ENCODE measurements at regions not wholly inside any gene's neighbourhood (a gene's known extent, or its start where the extent isn't known, plus 50 kb on each side); places are given as distances from the start of the nearest gene placed in this dataset.

- TF ChIP-seq CTCF (IDR thresholded peaks at IDR 0.05; ENCODE audit: insufficient read depth, low read depth, low read length), result no peak
- TF ChIP-seq EZH2 (IDR thresholded peaks at IDR 0.05; ENCODE audit: insufficient read depth, low read length), result no peak
These were observed 126.2 kb upstream of the ZNF92 start for GRCh38 chr7:65247491-65247890.
